ENCODE measurements at regions not wholly inside any gene's neighbourhood (a gene's known extent, or its start where the extent isn't known, plus 50 kb on each side); places are given as distances from the start of the nearest gene placed in this dataset.

DNA sequence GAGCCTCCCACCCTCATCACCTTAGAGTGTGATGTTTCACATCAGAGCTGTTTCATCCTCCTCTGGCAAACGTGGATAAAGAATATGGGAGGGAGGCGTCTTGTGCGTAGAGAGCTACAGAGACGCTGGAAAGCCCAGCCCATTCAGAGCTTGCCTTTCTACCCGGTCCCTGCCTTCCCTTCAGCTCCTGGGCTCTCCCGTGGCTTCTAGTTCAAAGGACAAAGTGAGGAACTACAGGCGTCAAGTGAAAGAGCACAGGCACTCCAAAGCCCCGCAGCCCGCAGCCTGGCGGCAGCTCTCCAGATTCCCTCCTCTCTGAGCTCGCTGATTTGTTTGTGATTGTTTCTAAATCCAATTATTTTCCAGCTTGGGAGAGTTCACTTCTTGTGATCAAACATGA lies 197.1 kb upstream of the IGF1R start:
- TF ChIP-seq POLR2A (IDR thresholded peaks at IDR 0.05) = no peak
- TF ChIP-seq, protein P1, sequence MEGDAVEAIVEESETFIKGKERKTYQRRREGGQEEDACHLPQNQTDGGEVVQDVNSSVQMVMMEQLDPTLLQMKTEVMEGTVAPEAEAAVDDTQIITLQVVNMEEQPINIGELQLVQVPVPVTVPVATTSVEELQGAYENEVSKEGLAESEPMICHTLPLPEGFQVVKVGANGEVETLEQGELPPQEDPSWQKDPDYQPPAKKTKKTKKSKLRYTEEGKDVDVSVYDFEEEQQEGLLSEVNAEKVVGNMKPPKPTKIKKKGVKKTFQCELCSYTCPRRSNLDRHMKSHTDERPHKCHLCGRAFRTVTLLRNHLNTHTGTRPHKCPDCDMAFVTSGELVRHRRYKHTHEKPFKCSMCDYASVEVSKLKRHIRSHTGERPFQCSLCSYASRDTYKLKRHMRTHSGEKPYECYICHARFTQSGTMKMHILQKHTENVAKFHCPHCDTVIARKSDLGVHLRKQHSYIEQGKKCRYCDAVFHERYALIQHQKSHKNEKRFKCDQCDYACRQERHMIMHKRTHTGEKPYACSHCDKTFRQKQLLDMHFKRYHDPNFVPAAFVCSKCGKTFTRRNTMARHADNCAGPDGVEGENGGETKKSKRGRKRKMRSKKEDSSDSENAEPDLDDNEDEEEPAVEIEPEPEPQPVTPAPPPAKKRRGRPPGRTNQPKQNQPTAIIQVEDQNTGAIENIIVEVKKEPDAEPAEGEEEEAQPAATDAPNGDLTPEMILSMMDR (IDR thresholded peaks at IDR 0.05) = no peak
